C4-2B (cell line): ENCODE measurements at regions not wholly inside any gene's neighbourhood (a gene's known extent, or its start where the extent isn't known, plus 50 kb on each side); places are given as distances from the start of the nearest gene placed in this dataset.

Experiments used
- ZFX ChIP-seq: fragments of 450-650 bp; IDR thresholded peaks from 2 replicates; pipeline ENCODE4 v1.6.1; 2017
- TF ChIP-seq, protein P1 (sequence below): fragments of 450-650 bp; conservative IDR thresholded peaks from 2 replicates; pipeline ENCODE4 v1.5.1; 2017; ENCODE audit warnings: mild to moderate bottlenecking

DNA sequence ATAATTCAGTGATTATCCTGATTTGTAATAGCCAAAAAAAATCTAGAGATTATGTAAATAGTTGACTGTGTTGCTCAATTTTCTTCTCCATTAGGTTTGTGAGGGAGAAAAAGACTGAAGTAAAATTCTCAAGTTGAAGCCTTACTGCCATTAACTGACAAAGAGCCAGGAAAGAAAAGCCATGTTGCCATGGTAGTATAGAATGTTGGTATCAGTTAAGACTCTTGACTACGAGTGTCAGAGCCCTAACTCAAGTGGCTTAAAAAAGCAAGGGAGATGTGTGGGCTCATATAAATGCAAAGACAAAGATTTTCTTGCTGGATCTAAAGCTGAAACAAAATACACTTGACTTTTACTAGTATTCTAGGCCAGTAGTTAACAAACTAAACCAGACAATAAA lies 571.7 kb downstream of the KCTD16 start:
- TF ChIP-seq, protein P1, sequence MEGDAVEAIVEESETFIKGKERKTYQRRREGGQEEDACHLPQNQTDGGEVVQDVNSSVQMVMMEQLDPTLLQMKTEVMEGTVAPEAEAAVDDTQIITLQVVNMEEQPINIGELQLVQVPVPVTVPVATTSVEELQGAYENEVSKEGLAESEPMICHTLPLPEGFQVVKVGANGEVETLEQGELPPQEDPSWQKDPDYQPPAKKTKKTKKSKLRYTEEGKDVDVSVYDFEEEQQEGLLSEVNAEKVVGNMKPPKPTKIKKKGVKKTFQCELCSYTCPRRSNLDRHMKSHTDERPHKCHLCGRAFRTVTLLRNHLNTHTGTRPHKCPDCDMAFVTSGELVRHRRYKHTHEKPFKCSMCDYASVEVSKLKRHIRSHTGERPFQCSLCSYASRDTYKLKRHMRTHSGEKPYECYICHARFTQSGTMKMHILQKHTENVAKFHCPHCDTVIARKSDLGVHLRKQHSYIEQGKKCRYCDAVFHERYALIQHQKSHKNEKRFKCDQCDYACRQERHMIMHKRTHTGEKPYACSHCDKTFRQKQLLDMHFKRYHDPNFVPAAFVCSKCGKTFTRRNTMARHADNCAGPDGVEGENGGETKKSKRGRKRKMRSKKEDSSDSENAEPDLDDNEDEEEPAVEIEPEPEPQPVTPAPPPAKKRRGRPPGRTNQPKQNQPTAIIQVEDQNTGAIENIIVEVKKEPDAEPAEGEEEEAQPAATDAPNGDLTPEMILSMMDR = no peak
- no peak for TF ChIP-seq ZFX
